GM10266 (cell line): ENCODE measurements at regions not wholly inside any gene's neighbourhood (a gene's known extent, or its start where the extent isn't known, plus 50 kb on each side); places are given as distances from the start of the nearest gene placed in this dataset.

ENCODE experiments used
- DNase-seq: peaks from one replicate; pipeline ENCODE4 v3.0.0; 2012; ENCODE audit errors: extremely low spot score
- TF ChIP-seq, protein P1 (sequence below): IDR thresholded peaks from 2 replicates; pipeline ENCODE4 v1.5.1; 2012; ENCODE audit warnings: mild to moderate bottlenecking, low read depth; ENCODE audit not compliant: control insufficient read depth, insufficient read depth; ENCODE audit errors: missing control alignments

DNA sequence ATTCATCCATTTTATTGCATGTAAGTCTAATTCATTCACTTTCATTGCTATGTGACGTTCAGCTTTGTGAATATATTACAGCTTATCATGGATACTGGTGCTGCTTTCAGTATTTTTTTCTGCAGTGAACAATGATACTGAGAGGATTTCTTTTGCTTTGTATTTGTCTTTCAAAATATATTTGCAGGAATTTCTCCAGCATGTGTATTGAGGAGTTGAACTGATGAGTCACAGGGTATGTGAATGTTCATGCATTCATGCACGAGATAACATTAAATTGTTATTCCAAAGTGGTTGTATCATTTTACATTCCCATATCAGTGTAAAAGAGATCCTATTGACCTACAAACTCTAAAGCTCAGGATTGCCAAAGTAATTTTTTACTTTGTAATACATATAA, 283.8 kb upstream of the ARSJ start:
- TF ChIP-seq, protein P1, sequence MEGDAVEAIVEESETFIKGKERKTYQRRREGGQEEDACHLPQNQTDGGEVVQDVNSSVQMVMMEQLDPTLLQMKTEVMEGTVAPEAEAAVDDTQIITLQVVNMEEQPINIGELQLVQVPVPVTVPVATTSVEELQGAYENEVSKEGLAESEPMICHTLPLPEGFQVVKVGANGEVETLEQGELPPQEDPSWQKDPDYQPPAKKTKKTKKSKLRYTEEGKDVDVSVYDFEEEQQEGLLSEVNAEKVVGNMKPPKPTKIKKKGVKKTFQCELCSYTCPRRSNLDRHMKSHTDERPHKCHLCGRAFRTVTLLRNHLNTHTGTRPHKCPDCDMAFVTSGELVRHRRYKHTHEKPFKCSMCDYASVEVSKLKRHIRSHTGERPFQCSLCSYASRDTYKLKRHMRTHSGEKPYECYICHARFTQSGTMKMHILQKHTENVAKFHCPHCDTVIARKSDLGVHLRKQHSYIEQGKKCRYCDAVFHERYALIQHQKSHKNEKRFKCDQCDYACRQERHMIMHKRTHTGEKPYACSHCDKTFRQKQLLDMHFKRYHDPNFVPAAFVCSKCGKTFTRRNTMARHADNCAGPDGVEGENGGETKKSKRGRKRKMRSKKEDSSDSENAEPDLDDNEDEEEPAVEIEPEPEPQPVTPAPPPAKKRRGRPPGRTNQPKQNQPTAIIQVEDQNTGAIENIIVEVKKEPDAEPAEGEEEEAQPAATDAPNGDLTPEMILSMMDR: no peak
- DNase-seq: no peak

DNA sequence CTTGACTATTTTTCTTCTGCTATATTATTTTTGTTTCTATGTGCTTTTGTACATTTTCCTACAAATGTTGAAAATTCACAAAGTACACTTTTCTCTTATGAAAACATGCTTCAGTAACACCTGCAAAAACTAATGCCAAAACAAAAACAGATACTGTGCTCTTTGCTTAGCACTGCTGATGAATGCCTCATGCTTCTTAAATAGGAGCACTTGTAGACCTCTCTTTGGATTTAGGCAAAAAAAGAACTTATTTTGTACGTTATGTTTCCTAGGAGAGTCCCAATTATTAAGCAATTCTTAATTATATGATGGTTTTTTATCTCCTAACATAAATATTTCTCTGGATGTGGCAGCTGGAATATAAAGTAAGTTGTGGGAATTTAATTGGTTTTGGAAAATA, 285.0 kb upstream of the ARSJ start:
- DNase-seq: no peak
- TF ChIP-seq, protein P1: no peak

DNA sequence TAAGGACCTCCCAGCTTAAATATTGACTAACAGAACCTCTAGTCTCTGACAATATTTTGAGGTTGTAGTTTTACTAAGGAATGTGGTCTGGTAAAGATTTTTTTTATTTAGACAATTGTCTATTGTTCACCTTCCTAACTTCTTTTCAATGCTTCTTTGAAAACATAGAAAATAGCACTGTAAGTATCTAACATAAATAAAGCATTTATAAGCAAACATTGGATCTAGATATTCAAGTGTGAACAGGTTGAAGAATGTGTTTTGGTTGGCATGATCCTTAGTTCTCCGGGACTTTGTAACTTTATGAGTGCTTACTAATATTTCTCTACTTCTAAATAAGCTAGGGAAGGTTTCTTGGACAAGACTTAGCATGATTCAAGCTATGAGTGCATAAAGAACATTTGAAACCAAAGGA, 285.4 kb upstream of the ARSJ start:
- no peak for DNase-seq
- TF ChIP-seq, protein P1: no peak

DNA sequence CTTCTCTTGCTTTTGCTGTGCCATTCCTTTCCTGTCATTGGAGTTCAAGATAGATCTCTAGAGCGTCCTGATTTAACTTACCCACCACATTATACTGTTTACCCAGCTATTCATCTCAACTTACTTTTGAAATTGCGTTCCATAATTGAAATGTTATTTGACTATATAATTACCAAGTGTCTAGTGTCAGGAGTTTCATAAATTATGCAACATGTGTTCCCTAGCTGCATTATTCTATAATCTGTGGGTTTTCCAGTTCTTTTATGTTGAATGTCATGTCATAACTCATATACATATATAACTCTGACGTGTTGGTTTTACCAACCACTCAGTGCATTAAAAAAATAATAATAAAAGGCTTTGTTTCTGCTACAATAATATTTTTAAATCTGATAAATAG, 285.9 kb upstream of the ARSJ start:
- TF ChIP-seq, protein P1: no peak
- no peak for DNase-seq

DNA sequence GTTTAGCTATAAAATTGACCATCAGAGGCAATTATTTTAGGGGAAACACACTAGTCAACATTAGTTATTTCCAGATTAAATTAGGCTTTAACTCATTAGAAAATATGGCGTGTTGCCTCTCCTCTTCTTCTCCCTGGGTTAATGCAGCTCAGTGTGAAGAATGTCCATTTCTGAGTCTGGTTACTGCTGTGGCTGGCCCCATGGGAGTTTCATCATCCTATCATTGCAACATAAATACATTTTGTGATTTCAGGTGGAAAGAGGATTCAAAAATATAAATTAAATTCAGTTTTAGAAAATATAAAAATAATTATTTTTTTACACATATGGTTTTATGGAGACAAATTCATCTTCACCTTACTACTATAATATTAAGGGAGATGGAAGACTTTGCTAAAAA, 288.5 kb upstream of the ARSJ start:
- TF ChIP-seq, protein P1: no peak
- DNase-seq: no peak

DNA sequence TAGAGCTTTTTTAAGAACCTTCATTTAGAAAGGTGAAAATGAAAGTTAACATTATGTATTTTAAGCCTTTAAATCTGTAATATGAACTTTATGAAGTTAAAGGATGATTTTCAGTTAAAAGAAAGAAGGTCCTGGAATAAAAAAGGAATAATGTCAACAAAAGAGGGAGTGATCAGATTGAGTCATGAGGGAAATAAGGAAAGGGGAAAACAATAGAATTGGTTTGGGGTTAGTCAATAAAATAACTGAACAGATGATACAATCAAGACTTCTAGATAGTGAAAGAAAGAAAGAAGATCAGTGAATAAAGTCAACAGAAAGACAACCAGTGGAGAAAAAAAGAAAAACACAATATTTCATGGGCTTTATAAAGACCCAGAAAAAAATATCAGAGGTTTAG, 291.6 kb upstream of the ARSJ start:
- TF ChIP-seq, protein P1: no peak
- no peak for DNase-seq

DNA sequence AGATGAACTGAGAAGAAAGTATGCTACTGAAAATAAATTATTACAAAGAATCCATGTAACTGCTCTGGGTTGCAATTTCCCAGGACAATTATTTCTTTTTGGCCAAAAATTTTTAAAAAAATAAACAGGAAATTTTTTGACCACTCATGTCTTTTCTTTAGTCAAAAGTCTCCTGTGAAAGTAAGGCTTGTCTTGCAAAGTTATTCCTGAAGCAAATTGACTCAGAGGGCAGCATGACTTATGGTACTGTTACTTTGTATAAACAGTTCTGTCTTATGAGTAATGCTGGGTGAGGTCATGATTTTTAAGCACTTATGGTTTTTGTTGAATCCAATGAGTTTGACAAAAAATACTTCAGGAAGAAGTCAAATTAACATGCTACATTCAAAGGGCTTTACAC, 292.8 kb upstream of the ARSJ start:
- TF ChIP-seq, protein P1: no peak
- DNase-seq: no peak
